ENCODE measurements at regions not wholly inside any gene's neighbourhood (a gene's known extent, or its start where the extent isn't known, plus 50 kb on each side); places are given as distances from the start of the nearest gene placed in this dataset.

- TF ChIP-seq CTCF (IDR thresholded peaks at IDR 0.05): no peak
- TF ChIP-seq EP300 (IDR thresholded peaks at IDR 0.05; ENCODE audit: low read depth): no peak
- no peak for TF ChIP-seq POLR2A (IDR thresholded peaks at IDR 0.05)
Observed at GRCh38 chr2:139916822-139917221, 1136.6 kb upstream of the NXPH2 start.
